ENCODE measurements at regions not wholly inside any gene's neighbourhood (a gene's known extent, or its start where the extent isn't known, plus 50 kb on each side); places are given as distances from the start of the nearest gene placed in this dataset.

- intact Hi-C loops (cut with micrococcal nuclease): no loop called here
These were observed 106.1 kb upstream of the CITED2 start for GRCh38 chr6:139480356-139481165.

- intact Hi-C loops (cut with micrococcal nuclease): no loop called here
These were observed 105.2 kb upstream of the CITED2 start for GRCh38 chr6:139479433-139480222.

GRCh38 chr6:139475646-139476045, 101.2 kb upstream of the CITED2 start:
- intact Hi-C loops (cut with micrococcal nuclease): no loop called here

GRCh38 chr6:139475241-139475640, 100.8 kb upstream of the CITED2 start:
- intact Hi-C loops (cut with micrococcal nuclease): no loop called here

- intact Hi-C loops (cut with micrococcal nuclease): no loop called here
These were observed 100.0 kb upstream of the CITED2 start for GRCh38 chr6:139474145-139475108.

- intact Hi-C loops (cut with micrococcal nuclease): no loop called here
These were observed 99.3 kb upstream of the CITED2 start for GRCh38 chr6:139473731-139474130.

- intact Hi-C loops (cut with micrococcal nuclease): no loop called here
These were observed 98.8 kb upstream of the CITED2 start for GRCh38 chr6:139473231-139473701.

- intact Hi-C loops (cut with micrococcal nuclease): no loop called here
These were observed 98.0 kb upstream of the CITED2 start for GRCh38 chr6:139472351-139473015.

- intact Hi-C loops (cut with micrococcal nuclease): no loop called here
These were observed 96.5 kb upstream of the CITED2 start for GRCh38 chr6:139470997-139471396.

- intact Hi-C loops (cut with micrococcal nuclease): no loop called here
These were observed 93.9 kb upstream of the CITED2 start for GRCh38 chr6:139468178-139468819.

GRCh38 chr6:139457476-139457875, 83.0 kb upstream of the CITED2 start:
- intact Hi-C loops (cut with micrococcal nuclease): no loop called here

- intact Hi-C loops (cut with micrococcal nuclease): no loop called here
These were observed 77.9 kb upstream of the CITED2 start for GRCh38 chr6:139452148-139452876.

GRCh38 chr6:139449611-139450000, 75.2 kb upstream of the CITED2 start:
- intact Hi-C loops (cut with micrococcal nuclease): loop anchor here (10.0 kb wide), 1 partner anchor 85 kb away; no protein-coding TSS in a partner anchor

- intact Hi-C loops (cut with micrococcal nuclease): loop anchor here (10.0 kb wide), 1 partner anchor 86 kb away; no protein-coding TSS in a partner anchor
These were observed 74.7 kb upstream of the CITED2 start for GRCh38 chr6:139448998-139449610.

GRCh38 chr6:139448051-139448649, 73.7 kb upstream of the CITED2 start:
- intact Hi-C loops (cut with micrococcal nuclease): loop anchor here (10.0 kb wide), 1 partner anchor 87 kb away; no protein-coding TSS in a partner anchor

GRCh38 chr6:139447656-139447975, 73.2 kb upstream of the CITED2 start:
- intact Hi-C loops (cut with micrococcal nuclease): loop anchor here (10.0 kb wide), 1 partner anchor 87 kb away; no protein-coding TSS in a partner anchor

- intact Hi-C loops (cut with micrococcal nuclease): loop anchor here (10.0 kb wide), 1 partner anchor 88 kb away; no protein-coding TSS in a partner anchor
These were observed 72.6 kb upstream of the CITED2 start for GRCh38 chr6:139446768-139447655.

Data from T-helper 2 cell treated with Interferon-gamma antibody and Interleukin-4, amounts not matched to agents 100 ng/mL and 5 ng/mL, for 36 hours (primary cell).